DND-41 (cell line): ENCODE measurements at regions not wholly inside any gene's neighbourhood (a gene's known extent, or its start where the extent isn't known, plus 50 kb on each side); places are given as distances from the start of the nearest gene placed in this dataset.
"Not testable (repeated sequence)": the region's sequence is repeated elsewhere in the genome, so short reads cannot be mapped to it uniquely, and the experiment has no call there.

Source experiments
- CTCF ChIP-seq: IDR thresholded peaks from 2 replicates; pipeline ENCODE4 v1.5.1; 2012; ENCODE audit warnings: borderline replicate concordance, low read length, moderate library complexity, mild to moderate bottlenecking; ENCODE audit not compliant: poor library complexity, severe bottlenecking; ENCODE audit errors: extremely low read depth
- EZH2 ChIP-seq: IDR thresholded peaks from 3 replicates; pipeline ENCODE4 v1.6.1; 2012; ENCODE audit warnings: borderline replicate concordance, low read depth, mild to moderate bottlenecking, moderate library complexity, low read length, inconsistent platforms; ENCODE audit not compliant: severe bottlenecking

- not testable (repeated sequence) for TF ChIP-seq EZH2, CTCF
Measured at GRCh38 chr2:128679680-128680079, 361.0 kb upstream of the HS6ST1 start.
